ENCODE measurements at regions not wholly inside any gene's neighbourhood (a gene's known extent, or its start where the extent isn't known, plus 50 kb on each side); places are given as distances from the start of the nearest gene placed in this dataset.

GRCh38 chr16:17019366-17019765 lies 451.4 kb downstream of the XYLT1 start:
- Histone ChIP-seq H3K27me3 (peaks cover 0 to 7% (median 2%) of the 10 kb centered on the region in 4 donors), H3K4me1 (no peaks in the 10 kb centered on the region), H3K4me3 (no peak overlapping the region), H3K36me3 (no peaks in the 10 kb centered on the region), H3K9me3 (no peaks in the 10 kb centered on the region), H3K27ac (no peak overlapping the region)
- no peak for TF ChIP-seq CTCF (IDR thresholded peaks at IDR 0.05)
- intact Hi-C loops (cut with DNase I) = no loop called here
- ATAC-seq (no peak), FAIRE-seq (no peak), DNase-seq (no peak)

GRCh38 chr16:17023606-17024005 lies 447.2 kb downstream of the XYLT1 start:
- no peak for TF ChIP-seq CTCF (IDR thresholded peaks at IDR 0.05)
- Histone ChIP-seq H3K9me3 (no peaks in the 10 kb centered on the region), H3K27me3 (peaks cover 0 to 7% (median 2%) of the 10 kb centered on the region in 4 donors), H3K27ac (no peak overlapping the region), H3K4me1 (no peaks in the 10 kb centered on the region), H3K36me3 (no peaks in the 10 kb centered on the region), H3K4me3 (no peak overlapping the region)
- intact Hi-C loops (cut with DNase I) = no loop called here
- no peak for FAIRE-seq
- WGBS, 2 donors = 41 to 56% methylated on average over 4 of the region's 4 CpGs
- ATAC-seq = no peak
- DNase-seq = no peak

- WGBS, 2 donors = 64 to 77% methylated on average over 7 of the region's 7 CpGs
- no peaks in the 10 kb centered on the region for H3K4me1 ChIP-seq
- no peak for FAIRE-seq
- TF ChIP-seq CTCF (IDR thresholded peaks at IDR 0.05) = no peak
- ATAC-seq = no peak
- H3K36me3 ChIP-seq = no peaks in the 10 kb centered on the region
- H3K4me3 ChIP-seq = no peak overlapping the region
- H3K27me3 ChIP-seq = peaks cover 0 to 7% (median 2%) of the 10 kb centered on the region in 4 donors
- no peak overlapping the region for H3K27ac ChIP-seq
- no peak for DNase-seq
- no peaks in the 10 kb centered on the region for H3K9me3 ChIP-seq
- intact Hi-C loops (cut with DNase I) = no loop called here
Measured at GRCh38 chr16:17024514-17024913, 446.2 kb downstream of the XYLT1 start.

GRCh38 chr16:17026600-17027242 lies 444.0 kb downstream of the XYLT1 start:
- ATAC-seq = no peak

More at GRCh38 chr16:17026600-17027242, 444.0 kb downstream of the XYLT1 start:
- WGBS, 2 donors = 35 to 49% methylated on average over 2 of the region's 2 CpGs
- Histone ChIP-seq H3K36me3 (no peaks in the 10 kb centered on the region), H3K27me3 (no peaks in the 10 kb centered on the region), H3K9me3 (no peaks in the 10 kb centered on the region), H3K4me1 (no peaks in the 10 kb centered on the region), H3K4me3 (no peak overlapping the region), H3K27ac (no peak overlapping the region)
- TF ChIP-seq CTCF (IDR thresholded peaks at IDR 0.05) = no peak
- DNase-seq = no peak
- intact Hi-C loops (cut with DNase I) = no loop called here
- FAIRE-seq = no peak

Data from pancreas (tissue), 10 donors.